LNCaP clone FGC (cell line): ENCODE measurements at regions not wholly inside any gene's neighbourhood (a gene's known extent, or its start where the extent isn't known, plus 50 kb on each side); places are given as distances from the start of the nearest gene placed in this dataset.

ENCODE experiments used
- DNase-seq: peaks from one replicate; pipeline ENCODE4 v3.0.0-alpha.2; 2011; ENCODE audit warnings: low read depth
- H3K4me3 ChIP-seq: 2 replicates; pipeline ENCODE4 v1.5.1; 2011; ENCODE audit warnings: mild to moderate bottlenecking, low read depth, low read length, control low read depth
- TF ChIP-seq, protein P1 (sequence below): IDR thresholded peaks from 2 replicates; pipeline ENCODE4 v1.5.1; 2012; ENCODE audit warnings: mild to moderate bottlenecking; ENCODE audit not compliant: control insufficient read depth, insufficient read depth; ENCODE audit errors: extremely low read depth

GRCh38 chr3:27779176-27779575 is 57.1 kb upstream of the EOMES start:
- TF ChIP-seq, protein P1, sequence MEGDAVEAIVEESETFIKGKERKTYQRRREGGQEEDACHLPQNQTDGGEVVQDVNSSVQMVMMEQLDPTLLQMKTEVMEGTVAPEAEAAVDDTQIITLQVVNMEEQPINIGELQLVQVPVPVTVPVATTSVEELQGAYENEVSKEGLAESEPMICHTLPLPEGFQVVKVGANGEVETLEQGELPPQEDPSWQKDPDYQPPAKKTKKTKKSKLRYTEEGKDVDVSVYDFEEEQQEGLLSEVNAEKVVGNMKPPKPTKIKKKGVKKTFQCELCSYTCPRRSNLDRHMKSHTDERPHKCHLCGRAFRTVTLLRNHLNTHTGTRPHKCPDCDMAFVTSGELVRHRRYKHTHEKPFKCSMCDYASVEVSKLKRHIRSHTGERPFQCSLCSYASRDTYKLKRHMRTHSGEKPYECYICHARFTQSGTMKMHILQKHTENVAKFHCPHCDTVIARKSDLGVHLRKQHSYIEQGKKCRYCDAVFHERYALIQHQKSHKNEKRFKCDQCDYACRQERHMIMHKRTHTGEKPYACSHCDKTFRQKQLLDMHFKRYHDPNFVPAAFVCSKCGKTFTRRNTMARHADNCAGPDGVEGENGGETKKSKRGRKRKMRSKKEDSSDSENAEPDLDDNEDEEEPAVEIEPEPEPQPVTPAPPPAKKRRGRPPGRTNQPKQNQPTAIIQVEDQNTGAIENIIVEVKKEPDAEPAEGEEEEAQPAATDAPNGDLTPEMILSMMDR: no peak
- no peak for DNase-seq

DNA sequence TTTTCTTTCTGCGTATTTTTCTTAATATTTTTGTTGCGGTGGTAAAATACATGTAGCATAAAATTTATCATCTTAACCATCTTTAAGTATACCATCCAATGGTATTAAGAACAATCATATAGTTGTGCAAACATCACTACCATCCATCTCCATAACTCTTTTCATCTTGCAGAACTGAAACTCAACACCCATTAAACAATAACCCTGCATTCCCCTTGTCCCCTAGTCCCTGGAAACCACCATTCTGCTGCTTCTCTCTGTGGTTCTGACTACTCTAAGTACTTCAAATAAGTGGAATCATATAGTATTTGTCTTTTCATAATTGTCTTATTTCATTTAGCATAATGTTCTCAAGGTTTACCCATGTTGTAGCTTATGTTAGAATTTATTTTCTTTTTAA is 67.3 kb upstream of the EOMES start:
- DNase-seq: no peak
- no peak overlapping the region for H3K4me3 ChIP-seq
- TF ChIP-seq, protein P1: no peak

More at GRCh38 chr3:27779176-27779575, 57.1 kb upstream of the EOMES start:
- H3K4me3 ChIP-seq: no peak overlapping the region

DNA sequence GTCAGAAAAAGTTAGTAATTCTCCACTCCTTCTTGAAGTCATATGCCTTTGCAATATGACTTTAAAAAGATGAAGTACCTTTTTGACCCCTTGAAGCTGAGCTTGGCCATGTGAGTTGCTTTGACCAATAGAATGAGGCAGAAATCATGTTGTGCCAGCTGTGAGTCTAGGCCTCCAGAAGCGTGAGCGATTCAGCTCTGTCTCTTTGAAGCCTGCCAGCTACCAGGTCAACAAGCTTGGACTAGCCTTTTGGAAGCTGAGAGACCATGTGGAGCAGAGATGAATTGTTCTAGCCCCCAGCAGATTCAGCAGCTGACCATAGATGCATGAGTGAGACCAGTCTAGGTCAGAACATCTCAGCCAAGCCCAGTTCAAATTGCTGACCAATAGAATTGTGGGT is 69.8 kb upstream of the EOMES start:
- TF ChIP-seq, protein P1: no peak
- DNase-seq: no peak
- H3K4me3 ChIP-seq: no peak overlapping the region

DNA sequence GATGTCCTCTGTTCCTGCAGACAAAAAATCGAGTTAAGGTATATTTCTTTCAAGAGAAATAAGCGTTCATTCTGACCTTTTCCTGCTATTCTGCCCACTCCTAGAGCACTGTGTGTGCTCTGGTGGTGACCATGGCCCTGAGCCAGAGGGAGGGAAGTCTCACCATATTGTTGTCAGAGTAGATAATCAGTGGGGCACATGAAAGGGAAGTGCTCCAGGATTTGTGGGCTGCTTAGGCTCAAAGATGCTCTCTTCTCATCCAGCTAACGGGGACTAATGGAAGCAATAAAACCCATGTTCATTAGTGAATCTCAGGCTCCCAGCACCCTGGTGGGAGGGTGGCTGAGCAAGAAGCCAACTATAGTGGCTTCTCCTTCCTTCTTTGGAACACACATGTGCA is 70.7 kb upstream of the EOMES start:
- TF ChIP-seq, protein P1: no peak
- DNase-seq: no peak
- no peak overlapping the region for H3K4me3 ChIP-seq

DNA sequence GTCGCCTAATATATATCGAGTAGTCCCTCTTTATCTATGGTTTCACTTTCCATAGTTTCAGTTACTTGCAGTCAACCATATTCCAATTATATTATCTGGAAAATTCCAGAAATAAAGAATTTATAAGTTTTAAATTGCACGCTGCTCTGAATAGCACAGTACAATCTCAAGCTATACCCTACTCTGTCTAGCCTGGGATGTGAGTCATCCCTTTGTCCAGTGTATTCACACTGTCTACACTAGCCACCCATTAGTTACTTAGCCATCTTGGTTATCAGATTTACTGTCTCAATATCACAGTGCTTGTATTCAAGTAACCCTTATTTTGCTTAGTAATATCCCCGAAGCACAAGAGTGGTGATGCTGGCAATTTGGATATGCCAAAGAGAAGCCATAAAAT is 72.1 kb upstream of the EOMES start:
- TF ChIP-seq, protein P1: no peak
- no peak overlapping the region for H3K4me3 ChIP-seq
- DNase-seq: no peak

DNA sequence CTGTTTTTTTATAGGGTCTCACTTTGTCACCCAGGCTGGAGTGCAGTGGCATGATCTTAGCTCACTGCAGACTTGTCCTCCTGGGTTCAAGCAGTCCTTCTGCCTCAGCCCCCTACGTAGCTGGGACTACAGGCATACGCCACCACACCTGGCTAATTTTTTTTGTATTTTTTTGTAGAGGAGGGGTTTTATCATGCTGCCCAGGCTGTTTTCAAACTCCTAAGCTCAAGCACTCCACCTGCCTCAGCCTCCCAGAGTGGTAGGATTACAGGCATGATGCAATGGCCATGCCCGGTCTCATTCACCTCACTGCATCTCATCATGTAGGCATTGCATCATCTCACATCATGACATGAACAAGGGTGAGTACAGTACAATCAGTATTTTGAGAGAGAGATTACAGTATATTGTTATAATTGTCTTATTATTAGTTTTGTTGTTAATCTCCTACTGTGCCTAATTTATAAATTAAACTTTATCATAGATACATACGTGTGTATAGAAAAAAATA is 74.3 kb upstream of the EOMES start:
- TF ChIP-seq, protein P1: no peak
- DNase-seq: no peak
- H3K4me3 ChIP-seq: no peak overlapping the region

DNA sequence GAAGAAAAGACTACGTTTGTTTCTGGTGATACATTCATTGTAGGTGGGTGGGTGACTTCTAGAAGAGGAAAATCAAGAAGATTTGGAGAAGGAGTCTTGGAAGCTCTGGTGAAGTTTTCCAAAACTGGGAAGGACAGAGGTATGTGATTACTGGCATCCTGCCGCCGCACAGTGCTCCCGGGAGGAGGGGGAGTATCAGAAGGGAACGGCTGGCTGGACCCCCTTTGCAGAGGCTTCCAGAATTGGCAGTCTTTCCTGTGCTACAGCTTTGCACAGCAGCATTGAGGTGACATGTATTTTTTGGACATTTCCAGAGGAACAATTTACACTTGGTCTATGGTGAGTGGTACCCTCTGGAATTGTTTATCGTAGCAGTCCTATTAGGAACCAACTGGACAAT is 75.7 kb upstream of the EOMES start:
- H3K4me3 ChIP-seq: no peak overlapping the region
- TF ChIP-seq, protein P1: no peak
- DNase-seq: no peak
